HG03064 (cell line): ENCODE measurements at regions not wholly inside any gene's neighbourhood (a gene's known extent, or its start where the extent isn't known, plus 50 kb on each side); places are given as distances from the start of the nearest gene placed in this dataset.

Experiments used
- ATAC-seq: cut with Tn5 transposase; IDR thresholded peaks from one replicate; pipeline ENCODE4 v1.9.1; 2021; ENCODE audit warnings: low read depth; ENCODE audit not compliant: unreplicated experiment

DNA sequence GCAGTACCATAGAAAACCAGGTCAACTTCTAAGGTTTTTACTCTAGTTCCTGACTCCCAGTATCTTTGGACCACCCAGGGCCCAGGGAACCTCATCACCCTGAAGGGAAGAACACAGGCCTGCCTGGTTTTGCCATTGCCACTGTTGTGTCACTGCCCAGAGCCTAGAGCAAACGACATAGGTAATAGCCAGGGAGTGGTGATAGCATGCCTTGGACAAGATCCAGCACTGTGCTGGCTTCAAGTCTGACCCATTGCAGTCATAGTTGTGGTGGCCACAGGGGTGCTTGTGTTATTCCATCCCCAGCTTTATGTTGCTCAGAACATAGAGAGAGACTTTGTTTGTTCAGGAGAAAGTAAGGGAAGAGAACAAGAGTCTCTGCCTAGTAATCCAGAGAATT, 2310.2 kb downstream of the LRRC4C start:
- no peak for ATAC-seq

DNA sequence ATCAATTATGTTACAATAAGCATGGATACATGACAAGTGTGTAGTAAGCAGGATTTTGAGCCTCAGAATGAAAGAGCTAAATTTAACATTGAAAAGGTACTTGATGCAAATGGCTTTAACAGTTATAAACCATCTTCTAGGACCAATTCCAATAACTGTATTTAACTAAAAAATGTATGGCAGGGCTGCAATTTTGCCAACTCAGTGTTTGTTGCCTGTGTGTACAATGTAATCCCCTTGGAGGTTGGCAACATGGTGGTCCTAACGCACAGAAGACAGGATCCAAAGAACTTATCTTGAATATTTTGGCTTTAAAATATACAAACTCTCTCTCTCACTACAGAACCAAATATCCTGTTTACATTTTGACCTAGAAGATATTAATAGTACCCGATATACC, 2314.1 kb downstream of the LRRC4C start:
- no peak for ATAC-seq

DNA sequence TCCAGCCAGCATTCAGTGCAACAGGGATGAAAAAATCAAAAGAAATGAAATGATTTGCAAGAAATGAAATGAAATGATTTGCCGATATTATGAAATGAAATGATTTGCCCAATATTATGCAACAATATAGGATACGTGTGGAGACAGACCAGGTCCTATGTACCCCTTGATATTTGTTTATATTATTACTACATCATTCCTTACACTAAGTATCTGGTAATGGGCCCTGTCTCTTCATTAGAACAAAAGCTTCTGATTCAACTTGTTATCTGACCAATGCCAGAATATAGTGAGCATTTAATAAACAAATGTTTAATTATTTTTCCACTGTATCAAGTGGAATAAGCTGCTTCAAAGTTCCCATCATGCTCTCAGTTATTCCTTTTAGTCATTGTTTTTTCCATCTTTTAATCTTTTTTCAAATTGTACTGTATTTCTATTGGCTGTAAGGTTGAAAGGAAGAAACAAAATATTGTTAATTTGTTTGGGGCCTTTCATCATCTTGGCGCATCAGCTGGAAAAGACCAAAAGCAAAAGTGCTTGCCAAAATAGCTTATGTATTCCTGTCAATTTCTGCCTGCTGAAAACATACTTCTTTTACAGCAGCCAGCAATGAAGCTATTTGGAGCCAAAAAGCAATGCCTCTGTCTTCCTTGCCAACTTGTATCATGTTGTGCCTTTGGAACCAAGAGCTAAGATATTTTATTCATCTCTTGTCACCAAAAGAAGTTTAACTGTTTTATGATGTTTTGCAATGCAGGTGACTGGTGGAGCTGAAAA, 2314.9 kb downstream of the LRRC4C start:
- ATAC-seq = no peak

DNA sequence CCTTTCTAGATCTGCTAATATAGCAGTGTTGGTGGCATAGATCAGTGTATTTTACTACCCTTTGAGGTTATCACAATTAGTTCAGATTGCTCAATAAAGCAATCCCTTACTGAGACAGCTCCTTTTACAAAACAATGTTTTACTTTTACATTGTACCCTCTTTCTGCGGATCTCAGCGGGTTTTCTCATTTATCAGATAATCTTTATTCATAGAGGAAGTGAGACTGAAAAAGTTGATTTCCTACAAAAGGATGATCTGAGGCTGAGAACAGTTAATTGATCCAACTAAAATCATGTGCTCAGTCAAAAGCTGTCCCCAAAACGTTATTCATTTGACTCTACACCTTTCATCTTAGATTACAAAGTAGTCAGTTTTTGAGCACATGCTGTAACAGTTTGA, 2319.9 kb downstream of the LRRC4C start:
- no peak for ATAC-seq

DNA sequence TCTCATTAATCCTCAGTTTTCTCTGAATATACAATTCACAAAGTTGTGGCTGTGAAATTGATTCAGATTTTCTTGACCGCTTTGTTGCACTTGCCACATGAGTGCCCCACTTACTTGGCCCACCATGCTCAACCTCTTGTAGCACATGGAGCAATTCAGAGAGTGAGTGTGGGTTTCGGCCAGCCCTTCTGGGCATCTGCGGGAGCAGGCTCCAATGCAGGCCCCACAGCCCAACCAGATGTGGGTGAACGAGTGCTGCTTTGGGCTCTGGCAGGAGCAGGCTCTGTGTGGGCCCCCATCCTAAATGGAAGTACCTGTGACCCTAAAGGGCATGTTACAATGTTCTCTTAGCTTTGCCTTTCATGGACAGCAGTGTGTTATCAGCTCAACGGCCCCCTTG, 2338.6 kb downstream of the LRRC4C start:
- ATAC-seq = no peak

DNA sequence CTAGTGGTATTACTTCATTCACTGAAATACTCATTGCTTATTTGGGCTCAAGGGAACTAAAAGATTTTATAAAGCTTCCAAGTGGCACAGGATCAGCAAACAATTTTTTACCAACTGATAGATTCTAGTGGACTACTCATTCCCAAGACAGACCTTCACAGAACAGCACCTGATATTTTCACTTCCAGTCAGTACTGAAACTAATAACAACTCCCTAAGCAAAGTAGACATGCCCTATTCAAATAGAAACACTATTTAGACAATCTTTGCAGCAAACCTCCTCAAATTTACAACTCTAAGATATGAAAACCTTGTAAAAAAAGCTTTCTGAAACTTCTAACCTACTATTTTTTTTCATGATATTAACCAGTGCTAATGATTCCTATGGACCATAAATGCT, 2345.8 kb downstream of the LRRC4C start:
- ATAC-seq = no peak

GRCh38 chr11:39102236-39102635, 2357.2 kb downstream of the LRRC4C start:
- no peak for ATAC-seq

- ATAC-seq = no peak
Observed at GRCh38 chr11:39078465-39078864, 2381.0 kb downstream of the LRRC4C start.

- ATAC-seq = no peak
Observed at GRCh38 chr11:39037611-39038010, 2421.8 kb downstream of the LRRC4C start.

GRCh38 chr11:39036021-39036420, 2423.4 kb downstream of the LRRC4C start:
- no peak for ATAC-seq

- ATAC-seq = no peak
Observed at GRCh38 chr11:39021539-39021938, 2423.5 kb upstream of the RAG2 start.

DNA sequence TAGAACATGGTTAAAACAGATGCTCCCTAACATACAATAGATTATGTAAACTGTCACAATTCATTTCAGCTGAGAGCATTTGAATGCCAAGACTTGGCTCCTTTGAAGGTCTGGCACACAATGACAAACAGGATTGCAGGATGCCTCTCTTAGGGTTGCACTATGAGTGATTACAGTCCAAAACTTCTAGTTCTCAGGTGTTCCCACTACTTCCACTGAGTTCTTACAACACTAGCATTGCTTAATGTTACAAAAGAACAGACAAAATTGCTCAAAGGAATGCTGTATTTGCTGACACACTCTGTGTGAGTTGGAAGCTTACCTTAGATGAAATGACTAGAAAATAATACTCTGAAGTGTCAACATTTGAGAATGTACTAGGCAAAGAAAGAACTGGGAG, 2413.8 kb upstream of the RAG2 start:
- ATAC-seq = no peak

- no peak for ATAC-seq
Observed at GRCh38 chr11:38990841-38991240, 2392.8 kb upstream of the RAG2 start.

DNA sequence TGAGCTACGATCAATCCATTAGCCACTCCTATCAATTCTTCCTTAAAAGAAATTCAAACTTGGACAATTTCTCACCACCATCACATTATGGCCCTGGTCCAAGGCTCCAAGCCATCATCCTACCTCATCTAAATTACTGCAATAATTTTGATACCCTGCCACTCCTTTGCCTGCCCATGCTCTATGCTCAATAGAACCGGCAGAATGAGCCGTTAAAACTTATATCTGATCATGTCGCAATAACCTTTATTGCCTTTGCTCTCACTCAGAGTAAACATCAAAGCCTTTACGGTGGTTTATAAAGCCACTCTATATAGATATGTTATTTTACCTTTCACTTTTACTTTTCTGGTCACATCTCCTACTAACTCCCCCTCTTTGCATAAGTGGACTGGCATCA, 2392.1 kb upstream of the RAG2 start:
- ATAC-seq = no peak

DNA sequence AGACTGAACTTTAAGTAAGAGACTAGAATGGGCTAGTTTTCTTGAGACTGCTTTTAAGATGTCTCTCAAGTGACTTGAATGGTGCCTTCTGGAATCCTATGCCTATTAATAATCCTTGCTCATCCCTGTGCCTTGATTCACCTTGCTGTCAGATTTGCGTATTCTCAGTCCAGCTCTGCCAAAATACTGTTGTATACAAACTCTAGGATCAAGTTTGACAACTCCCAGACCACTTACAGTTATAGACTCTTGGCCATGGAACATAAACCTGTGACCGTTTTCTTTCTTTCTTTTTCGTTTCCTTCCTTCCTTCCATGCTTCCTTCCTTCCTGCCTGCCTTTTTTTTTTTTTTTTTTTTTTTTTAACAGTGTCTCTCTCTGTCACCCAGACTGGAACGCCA, 2390.9 kb upstream of the RAG2 start:
- ATAC-seq = no peak

GRCh38 chr11:38972220-38972619, 2374.2 kb upstream of the RAG2 start:
- no peak for ATAC-seq

GRCh38 chr11:38971141-38971540, 2373.1 kb upstream of the RAG2 start:
- ATAC-seq = no peak

GRCh38 chr11:38968951-38969350, 2370.9 kb upstream of the RAG2 start:
- no peak for ATAC-seq

- no peak for ATAC-seq
Observed at GRCh38 chr11:38952698-38953097, 2354.7 kb upstream of the RAG2 start.

DNA sequence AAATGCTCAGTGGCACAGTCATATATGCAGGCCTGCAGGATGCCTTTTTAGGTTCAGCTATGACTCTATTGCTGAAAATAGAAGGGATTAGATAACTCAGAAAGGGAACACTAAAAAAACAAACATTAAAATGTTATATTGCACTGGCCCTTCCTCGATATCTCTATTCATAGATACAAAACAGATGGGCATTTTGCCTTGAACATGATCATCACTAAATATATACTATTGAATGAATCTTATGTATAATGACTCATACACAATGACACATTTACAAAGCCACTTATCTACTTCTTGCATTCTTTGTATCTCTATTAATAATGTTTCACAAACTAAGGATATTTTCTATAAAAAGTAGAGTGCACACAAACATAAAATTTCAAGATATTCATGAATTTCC, 2352.8 kb upstream of the RAG2 start:
- ATAC-seq = no peak

DNA sequence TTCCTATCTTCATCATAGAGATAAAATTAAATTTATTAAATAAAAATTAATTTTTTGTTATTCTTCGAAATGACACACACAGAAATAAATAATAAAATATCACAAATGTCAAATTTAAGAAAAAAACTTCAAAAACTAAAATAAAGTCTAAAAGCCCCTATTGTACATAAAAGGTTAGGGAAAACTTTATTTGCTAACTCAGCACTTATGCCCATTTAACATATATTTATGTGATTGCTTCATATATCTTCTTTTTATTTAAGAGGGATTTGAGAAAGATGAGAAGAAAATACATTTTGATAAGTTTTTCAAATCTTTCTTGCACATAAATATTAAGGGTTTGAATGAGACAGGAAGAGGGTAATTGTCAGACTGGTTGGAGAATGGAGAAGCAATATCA, 2350.4 kb upstream of the RAG2 start:
- ATAC-seq = no peak

- no peak for ATAC-seq
Observed at GRCh38 chr11:38937709-38938108, 2339.7 kb upstream of the RAG2 start.

DNA sequence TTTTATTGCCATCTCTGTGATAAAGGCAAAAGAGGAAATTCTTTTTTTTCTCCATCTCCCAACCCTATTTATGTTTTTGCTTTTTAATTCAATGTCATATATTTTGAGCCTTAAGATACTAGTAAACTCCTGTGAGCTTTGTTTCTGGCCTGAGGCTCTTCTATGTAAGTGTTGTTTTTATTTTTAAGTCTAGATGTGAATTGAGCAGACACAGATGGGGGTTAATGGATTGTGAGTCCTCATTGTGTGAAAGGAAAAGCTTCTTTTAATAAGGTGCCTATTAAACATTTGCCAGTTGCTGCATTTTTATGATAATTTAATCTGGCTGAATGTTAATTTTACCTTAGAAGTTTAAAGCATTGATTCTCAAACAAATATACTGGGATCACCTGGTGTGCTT, 2337.9 kb upstream of the RAG2 start:
- ATAC-seq = no peak
